PC-3 (cell line): ENCODE measurements at regions not wholly inside any gene's neighbourhood (a gene's known extent, or its start where the extent isn't known, plus 50 kb on each side); places are given as distances from the start of the nearest gene placed in this dataset.

ENCODE experiments used
- EZH2phosphoT487 ChIP-seq: fragments of 300-600 bp; sonication (generic); IDR thresholded peaks from 2 replicates; pipeline ENCODE4 v1.6.1; 2018; ENCODE audit warnings: mild to moderate bottlenecking, antibody characterized with exemption, low read length, borderline replicate concordance
- TF ChIP-seq, protein P1 (sequence below): fragments of 300-600 bp; sonication (generic); conservative IDR thresholded peaks from 2 replicates; pipeline ENCODE4 v1.5.1; 2017; ENCODE audit warnings: antibody characterized with exemption, low read depth, mild to moderate bottlenecking, low read length

DNA sequence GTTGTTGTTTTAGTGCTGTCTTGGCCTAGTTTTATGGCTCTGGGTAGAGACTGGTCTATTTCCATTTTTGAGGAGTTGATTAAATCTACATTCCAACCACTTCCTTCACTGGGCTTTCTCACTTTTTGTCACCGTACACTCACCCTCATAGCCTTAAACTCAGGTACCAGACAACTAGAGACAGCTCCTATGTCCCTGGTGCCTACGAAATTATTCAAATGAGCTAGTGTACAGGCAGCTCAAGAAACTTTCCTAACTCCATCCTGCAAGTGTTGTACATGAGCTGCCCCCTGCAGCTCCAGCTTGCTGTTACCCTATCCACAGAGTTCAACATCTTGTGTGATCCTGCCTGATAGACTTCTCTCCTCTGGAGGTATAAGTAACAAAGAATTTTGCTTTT is 704.8 kb upstream of the RGS18 start:
- TF ChIP-seq, protein P1, sequence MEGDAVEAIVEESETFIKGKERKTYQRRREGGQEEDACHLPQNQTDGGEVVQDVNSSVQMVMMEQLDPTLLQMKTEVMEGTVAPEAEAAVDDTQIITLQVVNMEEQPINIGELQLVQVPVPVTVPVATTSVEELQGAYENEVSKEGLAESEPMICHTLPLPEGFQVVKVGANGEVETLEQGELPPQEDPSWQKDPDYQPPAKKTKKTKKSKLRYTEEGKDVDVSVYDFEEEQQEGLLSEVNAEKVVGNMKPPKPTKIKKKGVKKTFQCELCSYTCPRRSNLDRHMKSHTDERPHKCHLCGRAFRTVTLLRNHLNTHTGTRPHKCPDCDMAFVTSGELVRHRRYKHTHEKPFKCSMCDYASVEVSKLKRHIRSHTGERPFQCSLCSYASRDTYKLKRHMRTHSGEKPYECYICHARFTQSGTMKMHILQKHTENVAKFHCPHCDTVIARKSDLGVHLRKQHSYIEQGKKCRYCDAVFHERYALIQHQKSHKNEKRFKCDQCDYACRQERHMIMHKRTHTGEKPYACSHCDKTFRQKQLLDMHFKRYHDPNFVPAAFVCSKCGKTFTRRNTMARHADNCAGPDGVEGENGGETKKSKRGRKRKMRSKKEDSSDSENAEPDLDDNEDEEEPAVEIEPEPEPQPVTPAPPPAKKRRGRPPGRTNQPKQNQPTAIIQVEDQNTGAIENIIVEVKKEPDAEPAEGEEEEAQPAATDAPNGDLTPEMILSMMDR: no peak
- TF ChIP-seq EZH2phosphoT487: no peak
